Spleen (tissue), 11 donors: ENCODE measurements at regions not wholly inside any gene's neighbourhood (a gene's known extent, or its start where the extent isn't known, plus 50 kb on each side); places are given as distances from the start of the nearest gene placed in this dataset.

ENCODE experiments used
- DNase-seq: peaks from one replicate; pipeline ENCODE4 v3.0.0-alpha.2; 2020
- H3K27ac ChIP-seq, 8 donors: fragments of 200-600 bp; sonication (generic) in 7 of 8; 1 replicate in 4 of 8; 2 replicates in 4 of 8; pipeline versions ENCODE4 v1.5.0 to v1.8.0; 2016 to 2021; ENCODE audit warnings: inconsistent platforms in 4 of 8, mild to moderate bottlenecking in 4 of 8, moderate library complexity in 1 of 8
- H3K27me3 ChIP-seq, 7 donors: fragments of 200-600 bp; sonication (generic) in 6 of 7; replicated peaks in 1 of 7; 1 replicate in 4 of 7; 2 replicates in 3 of 7; pipeline versions ENCODE4 v1.5.0 to v1.8.0; 2016 to 2021; ENCODE audit warnings: inconsistent platforms in 3 of 7, mild to moderate bottlenecking in 1 of 7
- H3K36me3 ChIP-seq, 6 donors: fragments of 200-600 bp; sonication (generic) in 5 of 6; 1 replicate in 4 of 6; 2 replicates in 2 of 6; pipeline versions ENCODE4 v1.5.0 to v1.8.0; 2016 to 2021; ENCODE audit warnings: inconsistent platforms in 2 of 6
- H3K4me1 ChIP-seq, 6 donors: fragments of 200-600 bp; sonication (generic) in 5 of 6; 1 replicate in 3 of 6; 2 replicates in 3 of 6; pipeline versions ENCODE4 v1.5.0 to v1.8.0; 2016 to 2021; ENCODE audit warnings: inconsistent platforms in 3 of 6
- H3K4me3 ChIP-seq, 8 donors: fragments of 200-600 bp; sonication (generic) in 7 of 8; 1 replicate in 4 of 8; 2 replicates in 4 of 8; pipeline versions ENCODE4 v1.5.0 to v1.8.0; 2016 to 2021; ENCODE audit warnings: inconsistent platforms in 4 of 8, mild to moderate bottlenecking in 4 of 8, moderate library complexity in 2 of 8
- H3K9me3 ChIP-seq, 8 donors: fragments of 200-600 bp; sonication (generic) in 7 of 8; 1 replicate in 4 of 8; 2 replicates in 4 of 8; pipeline versions ENCODE4 v1.5.0 to v1.8.0; 2016 to 2021; ENCODE audit warnings: inconsistent platforms in 4 of 8
- CTCF ChIP-seq, 11 experiments: fragments of 200-600 bp in 7 of 11; fragments of 450-650 bp in 4 of 11; sonication (generic) in 4 of 11; IDR thresholded peaks in 8 of 11; conservative IDR thresholded peaks in 3 of 11; 1 replicate in 7 of 11; 2 replicates in 4 of 11; pipeline versions ENCODE4 v1.4.0 to v1.8.0; 2016 to 2021; ENCODE audit warnings: antibody characterized with exemption in 11 of 11, inconsistent platforms in 4 of 11, mild to moderate bottlenecking in 1 of 11
- POLR2A ChIP-seq, 3 donors: fragments of 450-650 bp; IDR thresholded peaks; one replicate each; pipeline ENCODE4 v1.5.1; 2017; ENCODE audit warnings: antibody characterized with exemption in 3 of 3, mild to moderate bottlenecking in 1 of 3
- POLR2AphosphoS5 ChIP-seq, 3 donors: sonication (generic); formaldehyde crosslinking; IDR thresholded peaks; one replicate each; pipeline ENCODE4 v1.5.1; 2017; ENCODE audit warnings: antibody characterized with exemption in 3 of 3
- whole genome bisulfite sequencing, 5 donors: extraction: QIAGEN DNeasy Blood & Tissue Kit in 3 of 5; methylation state at CpG; one replicate each; pipeline versions ENCODE4 v1.1.5 to v1.1.7; 2013 to 2018; 5-methylcytosine and 5-hydroxymethylcytosine counted together
- intact Hi-C: fragments of 100-400 bp; cut with DNase I; formaldehyde crosslinking; loops from one replicate; pipeline ENCODE4 v1.15.0; 2023; ENCODE audit warnings: low total_unique reads
- donor health status: healthy with polysubstance abuse.
- donor health status: DM: no; HTN: no; CAD: no; lungs with moderate emphysema.
- donor health status: DM: no; HTN: no; CAD: no.
- donor health status: Bipolar disorder and iron deficiency.
- donor health status: healthy.
- donor health status: DM: no; HTN: no; CAD: no.
- donor health status: DM: yes; HTN: yes; CAD: no.

- 69 to 79% (median 73%) methylated on average over 6 of the region's 6 CpGs for WGBS, 5 donors
- Histone ChIP-seq H3K27ac (no peak overlapping the region), H3K36me3 (no peaks in the 10 kb centered on the region), H3K9me3 (peaks cover 5 to 42% (median 34%) of the 10 kb centered on the region in 8 donors), H3K4me3 (no peak overlapping the region), H3K27me3 (no peaks in the 10 kb centered on the region), H3K4me1 (no peaks in the 10 kb centered on the region)
- TF ChIP-seq CTCF (IDR thresholded peaks at IDR 0.05 in 8 of 11, conservative IDR thresholded peaks at IDR 0.05 in 3 of 11) (no peak), POLR2AphosphoS5 (IDR thresholded peaks at IDR 0.05) (no peak), POLR2A (IDR thresholded peaks at IDR 0.05) (no peak)
- intact Hi-C loops, result no loop called here
- no peak for DNase-seq
Measured at GRCh38 chr9:108662091-108662875, 193.5 kb downstream of the ACTL7B start.

DNA sequence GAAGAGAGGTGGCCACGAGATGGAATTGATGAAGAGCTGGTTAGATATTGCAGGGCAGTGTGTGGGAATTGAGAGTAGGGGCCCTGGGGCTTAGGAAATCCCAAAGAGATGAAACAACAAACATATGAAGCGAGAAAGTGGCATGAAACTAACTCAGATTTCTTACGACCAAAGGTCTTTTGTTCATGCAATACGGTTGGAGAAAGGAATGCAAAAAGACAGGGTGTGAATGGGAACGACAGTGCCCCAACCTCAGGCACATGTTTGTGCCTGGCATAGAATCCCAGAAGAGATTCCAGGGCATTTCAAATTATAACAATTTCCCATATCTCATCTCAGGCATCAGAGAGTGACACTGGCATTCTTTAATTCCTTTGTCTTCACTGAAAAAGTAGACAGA lies 199.2 kb downstream of the ACTL7B start:
- no peak overlapping the region for H3K27ac ChIP-seq
- no peaks in the 10 kb centered on the region for H3K36me3 ChIP-seq
- 73 to 81% (median 77%) methylated on average over 5 of the region's 5 CpGs for WGBS, 5 donors
- DNase-seq, result no peak
- no peak overlapping the region for H3K4me3 ChIP-seq
- intact Hi-C loops, result no loop called here
- H3K4me1 ChIP-seq, result no peaks in the 10 kb centered on the region
- H3K27me3 ChIP-seq, result no peaks in the 10 kb centered on the region
- no peak for TF ChIP-seq CTCF (IDR thresholded peaks at IDR 0.05 in 8 of 11, conservative IDR thresholded peaks at IDR 0.05 in 3 of 11)
- no peak for TF ChIP-seq POLR2AphosphoS5 (IDR thresholded peaks at IDR 0.05)
- TF ChIP-seq POLR2A (IDR thresholded peaks at IDR 0.05), result no peak
- H3K9me3 ChIP-seq, result peaks cover 5 to 37% (median 34%) of the 10 kb centered on the region in 8 donors

DNA sequence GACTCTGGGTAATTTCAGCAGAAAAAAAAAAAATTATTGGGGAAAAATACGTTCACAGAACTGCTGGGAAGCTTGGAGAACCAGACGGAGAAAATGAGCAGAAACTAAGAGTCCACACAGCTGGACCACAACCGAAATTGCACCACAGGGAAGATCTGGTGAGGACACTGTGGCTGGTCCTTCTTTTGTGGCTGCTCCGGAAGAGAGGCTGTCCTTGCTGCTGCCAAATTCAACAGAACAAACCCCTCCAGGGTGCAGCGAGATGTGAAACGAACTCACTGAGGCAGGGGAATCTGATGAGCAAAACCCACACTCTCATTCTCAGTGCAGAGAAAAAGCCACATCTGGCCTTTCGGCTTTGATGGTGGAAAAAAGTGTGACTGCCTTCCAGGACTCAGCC lies 200.0 kb downstream of the ACTL7B start:
- intact Hi-C loops, result no loop called here
- H3K4me1 ChIP-seq, result no peaks in the 10 kb centered on the region
- peaks cover 5 to 31% (median 29%) of the 10 kb centered on the region in 8 donors for H3K9me3 ChIP-seq
- 73 to 82% (median 75%) methylated on average over 7 of the region's 7 CpGs for WGBS, 5 donors
- H3K27ac ChIP-seq, result no peak overlapping the region
- no peak for DNase-seq
- no peaks in the 10 kb centered on the region for H3K27me3 ChIP-seq
- no peaks in the 10 kb centered on the region for H3K36me3 ChIP-seq
- TF ChIP-seq CTCF (IDR thresholded peaks at IDR 0.05 in 8 of 11, conservative IDR thresholded peaks at IDR 0.05 in 3 of 11) (no peak), POLR2A (IDR thresholded peaks at IDR 0.05) (no peak), POLR2AphosphoS5 (IDR thresholded peaks at IDR 0.05) (no peak)
- H3K4me3 ChIP-seq, result no peak overlapping the region

GRCh38 chr9:108654566-108654965 lies 201.2 kb downstream of the ACTL7B start:
- TF ChIP-seq CTCF (IDR thresholded peaks at IDR 0.05 in 8 of 11, conservative IDR thresholded peaks at IDR 0.05 in 3 of 11), result no peak

More at GRCh38 chr9:108654566-108654965, 201.2 kb downstream of the ACTL7B start:
- Histone ChIP-seq H3K36me3 (no peaks in the 10 kb centered on the region), H3K27me3 (no peaks in the 10 kb centered on the region), H3K4me1 (no peaks in the 10 kb centered on the region), H3K9me3 (peaks cover 3 to 18% (median 16%) of the 10 kb centered on the region in 8 donors), H3K4me3 (no peak overlapping the region), H3K27ac (no peak overlapping the region)
- intact Hi-C loops, result no loop called here
- DNase-seq, result no peak
- 71 to 92% (median 80%) methylated on average over 2 of the region's 2 CpGs for WGBS, 5 donors
